ENCODE measurements at regions not wholly inside any gene's neighbourhood (a gene's known extent, or its start where the extent isn't known, plus 50 kb on each side); places are given as distances from the start of the nearest gene placed in this dataset.

DNA sequence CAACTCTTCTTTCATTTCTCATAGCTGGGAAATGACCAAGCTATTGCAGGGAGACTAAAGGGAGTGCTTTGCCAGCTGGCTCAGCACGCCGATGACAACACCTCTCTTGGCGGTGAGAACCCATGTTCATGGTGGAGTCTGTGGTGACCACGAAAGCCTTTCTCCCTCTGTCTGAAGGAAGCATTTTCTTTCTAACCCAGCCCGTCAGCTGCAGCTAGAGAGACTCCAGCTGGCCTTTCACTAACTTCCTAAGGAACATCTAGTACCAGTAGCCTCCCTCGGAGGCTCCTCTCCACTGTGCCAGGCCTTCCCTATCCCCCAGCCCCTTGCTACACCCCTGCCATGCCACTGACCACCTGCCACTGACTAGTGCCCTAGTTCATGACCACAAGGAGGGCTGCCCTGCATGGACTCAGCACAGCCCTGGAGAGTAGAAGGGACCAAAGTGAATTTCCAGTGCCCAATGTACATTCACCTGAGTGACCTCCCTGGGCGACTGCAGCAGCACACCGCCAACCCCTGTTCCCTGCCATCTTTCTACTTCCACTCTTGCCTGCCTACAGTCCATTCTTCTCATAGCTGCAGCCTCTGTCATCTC, 81.3 kb downstream of the CBLN1 start:
- Mint-ChIP-seq H3K4me1 (ENCODE audit: low read depth, unreplicated experiment) (no peaks in the 10 kb centered on the region), H3K36me3 (ENCODE audit: unreplicated experiment) (no peaks in the 10 kb centered on the region), H3K27me3 (ENCODE audit: unreplicated experiment) (peaks cover 5% of the 10 kb centered on the region), H3K4me3 (ENCODE audit: unreplicated experiment) (no peak overlapping the region), H3K27ac (ENCODE audit: unreplicated experiment) (no peak overlapping the region), H3K9me3 (ENCODE audit: unreplicated experiment) (peaks cover 2% of the 10 kb centered on the region)
- no peak for DNase-seq
- TF ChIP-seq CTCF (IDR thresholded peaks at IDR 0.05; ENCODE audit: partially characterized antibody, unreplicated experiment): no peak

GRCh38 chr16:49195237-49195548, 86.4 kb downstream of the CBLN1 start:
- Mint-ChIP-seq H3K4me3 (ENCODE audit: unreplicated experiment) (no peak overlapping the region), H3K9me3 (ENCODE audit: unreplicated experiment) (no peaks in the 10 kb centered on the region), H3K4me1 (ENCODE audit: low read depth, unreplicated experiment) (peaks cover 4% of the 10 kb centered on the region), H3K36me3 (ENCODE audit: unreplicated experiment) (no peaks in the 10 kb centered on the region), H3K27me3 (ENCODE audit: unreplicated experiment) (no peaks in the 10 kb centered on the region), H3K27ac (ENCODE audit: unreplicated experiment) (no peak overlapping the region)
- TF ChIP-seq CTCF (IDR thresholded peaks at IDR 0.05; ENCODE audit: partially characterized antibody, unreplicated experiment): no peak
- DNase-seq: no peak

DNA sequence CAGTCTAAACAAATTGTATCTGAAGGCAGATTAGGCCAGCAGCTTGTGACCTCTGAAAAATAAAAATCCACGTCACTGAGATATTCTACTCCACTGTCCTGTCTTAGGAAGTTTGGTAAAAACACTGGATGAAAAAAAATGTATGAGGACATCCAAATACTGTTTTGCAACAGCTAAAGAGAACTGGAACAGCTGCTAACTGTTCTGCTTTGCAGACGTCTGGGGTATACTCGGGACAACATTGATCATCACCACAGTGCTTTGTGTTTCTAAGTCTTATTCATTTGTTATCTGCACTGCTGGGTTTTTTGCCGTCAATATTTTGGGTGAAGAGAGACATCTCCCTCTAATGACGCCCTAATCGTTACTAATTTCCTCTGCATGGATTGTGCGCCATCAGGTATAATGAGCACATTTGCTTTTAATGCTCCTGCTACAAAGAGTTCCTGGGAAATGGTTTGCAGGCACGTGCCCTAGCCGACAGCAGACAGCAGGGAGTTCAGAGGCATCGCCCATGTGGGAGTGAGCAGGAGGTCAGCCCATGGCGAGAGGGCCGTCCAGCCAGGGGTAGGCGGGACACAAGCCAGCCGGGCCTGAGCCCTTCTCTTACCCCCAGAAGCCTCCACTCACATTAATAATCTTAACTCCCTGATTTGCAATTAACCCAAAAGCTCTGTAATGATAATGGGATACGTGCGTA, 87.0 kb downstream of the CBLN1 start:
- H3K27me3 Mint-ChIP-seq (ENCODE audit: unreplicated experiment): no peaks in the 10 kb centered on the region
- peak overlapping the region; percentile 5 for H3K27ac Mint-ChIP-seq (ENCODE audit: unreplicated experiment)
- no peak for TF ChIP-seq CTCF (IDR thresholded peaks at IDR 0.05; ENCODE audit: partially characterized antibody, unreplicated experiment)
- no peaks in the 10 kb centered on the region for H3K36me3 Mint-ChIP-seq (ENCODE audit: unreplicated experiment)
- DNase-seq: no peak
- no peak overlapping the region for H3K4me3 Mint-ChIP-seq (ENCODE audit: unreplicated experiment)
- H3K4me1 Mint-ChIP-seq (ENCODE audit: low read depth, unreplicated experiment): peaks cover 4% of the 10 kb centered on the region
- no peaks in the 10 kb centered on the region for H3K9me3 Mint-ChIP-seq (ENCODE audit: unreplicated experiment)

- no peak for TF ChIP-seq CTCF (IDR thresholded peaks at IDR 0.05; ENCODE audit: partially characterized antibody, unreplicated experiment)
- H3K27me3 Mint-ChIP-seq (ENCODE audit: unreplicated experiment): no peaks in the 10 kb centered on the region
- no peaks in the 10 kb centered on the region for H3K9me3 Mint-ChIP-seq (ENCODE audit: unreplicated experiment)
- peaks cover 4% of the 10 kb centered on the region for H3K4me1 Mint-ChIP-seq (ENCODE audit: low read depth, unreplicated experiment)
- H3K36me3 Mint-ChIP-seq (ENCODE audit: unreplicated experiment): no peaks in the 10 kb centered on the region
- H3K27ac Mint-ChIP-seq (ENCODE audit: unreplicated experiment): no peak overlapping the region
- no peak for DNase-seq
- H3K4me3 Mint-ChIP-seq (ENCODE audit: unreplicated experiment): no peak overlapping the region
These were observed 88.0 kb downstream of the CBLN1 start for GRCh38 chr16:49193596-49193995.

GRCh38 chr16:49189286-49189685, 92.4 kb downstream of the CBLN1 start:
- Mint-ChIP-seq H3K4me1 (ENCODE audit: low read depth, unreplicated experiment) (no peaks in the 10 kb centered on the region), H3K4me3 (ENCODE audit: unreplicated experiment) (no peak overlapping the region), H3K27ac (ENCODE audit: unreplicated experiment) (no peak overlapping the region), H3K36me3 (ENCODE audit: unreplicated experiment) (no peaks in the 10 kb centered on the region), H3K27me3 (ENCODE audit: unreplicated experiment) (no peaks in the 10 kb centered on the region), H3K9me3 (ENCODE audit: unreplicated experiment) (no peaks in the 10 kb centered on the region)
- no peak for DNase-seq
- TF ChIP-seq CTCF (IDR thresholded peaks at IDR 0.05; ENCODE audit: partially characterized antibody, unreplicated experiment): no peak

Data from glutamatergic neuron (in vitro differentiated cells).